ENCODE measurements at regions not wholly inside any gene's neighbourhood (a gene's known extent, or its start where the extent isn't known, plus 50 kb on each side); places are given as distances from the start of the nearest gene placed in this dataset.

DNA sequence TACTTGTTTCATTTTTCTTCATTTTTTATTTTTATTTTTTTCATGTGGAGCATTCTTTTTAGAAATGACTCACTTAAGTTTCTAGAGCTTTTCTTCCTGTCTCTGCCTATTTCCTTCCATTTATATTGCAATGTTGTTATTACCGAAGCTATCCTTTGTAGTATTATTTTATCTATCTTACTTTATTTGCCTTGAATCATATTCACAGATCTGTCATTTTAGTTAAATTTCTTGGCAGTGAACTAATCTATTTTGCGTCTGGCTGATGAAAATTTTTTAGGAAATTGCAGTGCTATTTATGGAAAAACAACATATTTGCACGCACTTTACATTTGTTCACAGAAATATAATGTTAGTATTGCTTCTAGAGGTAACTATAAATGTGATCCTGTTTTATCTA, 956.9 kb upstream of the SLC39A10 start:
- FAIRE-seq (no peak), ATAC-seq (no peak), DNase-seq (ENCODE audit: low read depth, low spot score) (no peak)
- no peak overlapping the region for H3K9ac ChIP-seq (ENCODE audit: control insufficient read depth, insufficient read depth, low read length)
- no peaks in the 10 kb centered on the region for H3K9me3 ChIP-seq (replicated peaks; ENCODE audit: control insufficient read depth, insufficient read depth, low read length)
- TF ChIP-seq IKZF2 (IDR thresholded peaks at IDR 0.05), result no peak
- no peak for TF ChIP-seq TAF1 (IDR thresholded peaks at IDR 0.05; ENCODE audit: borderline replicate concordance, low read depth, low read length)
- no peak for TF ChIP-seq ZNF207 (IDR thresholded peaks at IDR 0.05; ENCODE audit: borderline replicate concordance)
- no peak for TF ChIP-seq NR2F1 (conservative IDR thresholded peaks at IDR 0.05)
- no peak for TF ChIP-seq IRF3 (IDR thresholded peaks at IDR 0.05)
- no peak for TF ChIP-seq POU2F2 (IDR thresholded peaks at IDR 0.05; ENCODE audit: borderline replicate concordance, low read depth, low read length)
- TF ChIP-seq RAD21 (IDR thresholded peaks at IDR 0.05; ENCODE audit: insufficient read depth, low read depth, low read length), result no peak
- no peak for TF ChIP-seq MYC (IDR thresholded peaks at IDR 0.05; ENCODE audit: insufficient read depth, insufficient read length, insufficient replicate concordance, low read length, severe bottlenecking)
- no peak for TF ChIP-seq PRDM15 (CRISPR knock-in tag; IDR thresholded peaks at IDR 0.05)
- TF ChIP-seq BCL11A (IDR thresholded peaks at IDR 0.05; ENCODE audit: low read depth, low read length), result no peak
- TF ChIP-seq CREB1 (IDR thresholded peaks at IDR 0.05; ENCODE audit: low read depth), result no peak
- no peak for TF ChIP-seq ATF3 (IDR thresholded peaks at IDR 0.05; ENCODE audit: borderline replicate concordance, extremely low read depth, low read depth, low read length)
- TF ChIP-seq, protein P1, sequence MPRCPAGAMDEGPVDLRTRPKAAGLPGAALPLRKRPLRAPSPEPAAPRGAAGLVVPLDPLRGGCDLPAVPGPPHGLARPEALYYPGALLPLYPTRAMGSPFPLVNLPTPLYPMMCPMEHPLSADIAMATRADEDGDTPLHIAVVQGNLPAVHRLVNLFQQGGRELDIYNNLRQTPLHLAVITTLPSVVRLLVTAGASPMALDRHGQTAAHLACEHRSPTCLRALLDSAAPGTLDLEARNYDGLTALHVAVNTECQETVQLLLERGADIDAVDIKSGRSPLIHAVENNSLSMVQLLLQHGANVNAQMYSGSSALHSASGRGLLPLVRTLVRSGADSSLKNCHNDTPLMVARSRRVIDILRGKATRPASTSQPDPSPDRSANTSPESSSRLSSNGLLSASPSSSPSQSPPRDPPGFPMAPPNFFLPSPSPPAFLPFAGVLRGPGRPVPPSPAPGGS (IDR thresholded peaks at IDR 0.05; ENCODE audit: borderline replicate concordance, insufficient read depth, low read depth, low read length, poor library complexity, severe bottlenecking), result no peak
- no peak for TF ChIP-seq IRF5 (IDR thresholded peaks at IDR 0.05; ENCODE audit: borderline replicate concordance)
- TF ChIP-seq BRCA1 (IDR thresholded peaks at IDR 0.05; ENCODE audit: low read depth, low read length), result no peak
- no peaks in the 10 kb centered on the region for H3K79me2 ChIP-seq (ENCODE audit: control insufficient read depth, insufficient read depth, low read length)
- ChIA-PET RAD21 (ENCODE audit: unreplicated experiment) (no interaction called here), SMC1A (ENCODE audit: uncharacterized antibody, unreplicated experiment) (no interaction called here), POLR2A (interaction anchor here (0.7 kb wide), 1 partner anchor 15 kb away, joined by 4 read pairs; no protein-coding TSS in a partner anchor), CTCF (no interaction called here)
- H2AFZ ChIP-seq (ENCODE audit: control insufficient read depth, low read depth, low read length), result no peak overlapping the region
- 22% methylated on average over 3 of the region's 3 CpGs for WGBS (ENCODE audit: insufficient coverage, insufficient replicate concordance, low lambda C conversion rate, missing lambda C conversion rate)
- H3K27me3 ChIP-seq (replicated peaks in 1 of 2; ENCODE audit: control insufficient read depth in 2 of 2, insufficient read depth in 2 of 2, low read length in 1 of 2), result no peaks in the 10 kb centered on the region
- no peaks in the 10 kb centered on the region for H4K20me1 ChIP-seq (ENCODE audit: control insufficient read depth, insufficient read depth)
- no peaks in the 10 kb centered on the region for H3K36me3 ChIP-seq (ENCODE audit: control insufficient read depth in 2 of 2, insufficient read depth in 2 of 2, low read length in 1 of 2)
- no peak overlapping the region for H3K4me2 ChIP-seq (ENCODE audit: control insufficient read depth, insufficient read depth)
- no peak overlapping the region for H3K4me3 ChIP-seq
- BruUV-seq (replicated peaks), result no TSS peak
- in situ Hi-C loops (cut with MboI), result no loop called here
- intact Hi-C loops (cut with micrococcal nuclease; ENCODE audit: unreplicated experiment), result no loop called here
- no peaks in the 10 kb centered on the region for H3K4me1 ChIP-seq (ENCODE audit: control insufficient read depth, insufficient read depth, low read length)
- H3K27ac ChIP-seq (ENCODE audit: control insufficient read depth, insufficient read depth), result no peak overlapping the region

Measured in GM12878 (cell line).